SK-N-SH (cell line): ENCODE measurements at regions not wholly inside any gene's neighbourhood (a gene's known extent, or its start where the extent isn't known, plus 50 kb on each side); places are given as distances from the start of the nearest gene placed in this dataset.

Experiments
- CTCF ChIA-PET: fragments of 300-600, 350-600 bp; formaldehyde crosslinking; extraction: SDS; loops from one replicate; lab custom pipeline; 2021; lab: Yijun Ruan, JAX
- POLR2A ChIA-PET: fragments of 350-600 bp; sonication (Branson Sonifier 250); formaldehyde crosslinking; extraction: SDS; loops from one replicate; lab custom pipeline; 2020; ENCODE audit warnings: antibody characterized with exemption, inconsistent platforms; lab: Yijun Ruan, JAX
- DNase-seq: peaks from one replicate; pipeline ENCODE4 v3.0.0; 2012
- H2AFZ ChIP-seq: fragments of 200-600 bp; sonication (generic); 2 replicates; pipeline ENCODE4 v1.8.1; 2016; ENCODE audit warnings: antibody characterized with exemption, mild to moderate bottlenecking, low read depth
- H3F3A ChIP-seq: fragments of 200-600 bp; sonication (generic); replicated peaks from 2 replicates; pipeline ENCODE3; 2016; ENCODE audit warnings: antibody characterized with exemption, mild to moderate bottlenecking; ENCODE audit not compliant: insufficient read depth
- H3K27ac ChIP-seq, 2 experiments: fragments of 200-500 bp in 1 of 2; fragments of 200-600 bp in 1 of 2; sonication (Bioruptor generic) in 1 of 2; sonication (generic), shearing (Covaris generic) in 1 of 2; 2 replicates each; pipeline versions ENCODE4 v1.5.1 to v1.6.1; 2014 to 2016; ENCODE audit warnings: low read depth in 2 of 2, inconsistent platforms in 1 of 2, low read length in 1 of 2, mild to moderate bottlenecking in 1 of 2, mixed read lengths in 1 of 2
- H3K27me3 ChIP-seq: fragments of 200-600 bp; sonication (generic), shearing (Covaris generic); 2 replicates; pipeline ENCODE4 v1.6.1; 2016; ENCODE audit warnings: mixed run types; ENCODE audit not compliant: insufficient read depth
- H3K36me3 ChIP-seq, 2 experiments: fragments of 200-500 bp in 1 of 2; fragments of 200-600 bp in 1 of 2; sonication (Bioruptor generic) in 1 of 2; sonication (generic) in 1 of 2; replicated peaks in 1 of 2; 2 replicates each; pipeline versions ENCODE3 to v1.5.1; 2014 to 2016; ENCODE audit warnings: low read length in 1 of 2, mild to moderate bottlenecking in 1 of 2; ENCODE audit not compliant: insufficient read depth in 2 of 2, control insufficient read depth in 1 of 2
- H3K4me1 ChIP-seq, 2 experiments: fragments of 200-500 bp in 1 of 2; fragments of 200-600 bp in 1 of 2; sonication (Bioruptor generic) in 1 of 2; sonication (generic), shearing (Covaris generic) in 1 of 2; 2 replicates each; pipeline versions ENCODE4 v1.5.1 to v1.6.1; 2014 to 2016; ENCODE audit warnings: low read depth in 1 of 2, low read length in 1 of 2, mixed run types in 1 of 2; ENCODE audit not compliant: insufficient read depth in 2 of 2, control insufficient read depth in 1 of 2
- H3K4me2 ChIP-seq: fragments of 200-600 bp; sonication (generic), shearing (Covaris generic); 2 replicates; pipeline ENCODE4 v1.6.1; 2017; ENCODE audit warnings: mixed run types
- H3K4me3 ChIP-seq, 2 experiments: fragments of 200-500 bp in 1 of 2; fragments of 200-600 bp in 1 of 2; sonication (Bioruptor generic) in 1 of 2; sonication (generic), shearing (Covaris generic) in 1 of 2; 2 replicates each; pipeline versions ENCODE4 v1.5.1 to v1.8.1; 2014 to 2016; ENCODE audit warnings: low read depth in 2 of 2, inconsistent platforms in 1 of 2, low read length in 1 of 2, mild to moderate bottlenecking in 1 of 2, mixed read lengths in 1 of 2, moderate library complexity in 1 of 2
- H3K79me2 ChIP-seq: fragments of 200-600 bp; sonication (generic); 2 replicates; pipeline ENCODE4 v1.8.1; 2017; ENCODE audit warnings: mild to moderate bottlenecking; ENCODE audit not compliant: insufficient read depth
- H3K9ac ChIP-seq: fragments of 200-600 bp; sonication (generic); 2 replicates; pipeline ENCODE4 v1.6.1; 2017; ENCODE audit warnings: mixed run types
- H3K9me2 ChIP-seq: fragments of 200-600 bp; sonication (generic); 2 replicates; pipeline ENCODE4 v1.6.1; 2017; ENCODE audit warnings: mixed run types
- H3K9me3 ChIP-seq: fragments of 200-600 bp; sonication (generic); 2 replicates; pipeline ENCODE4 v1.6.1; 2017; ENCODE audit warnings: mixed run types, mild to moderate bottlenecking, moderate library complexity
- H4K20me1 ChIP-seq: fragments of 200-600 bp; sonication (generic); 2 replicates; pipeline ENCODE4 v1.6.1; 2017; ENCODE audit warnings: mild to moderate bottlenecking, mixed run types; ENCODE audit not compliant: insufficient read depth
- ELF1 ChIP-seq: IDR thresholded peaks from 2 replicates; pipeline ENCODE4 v1.4.0; 2012
- EZH2phosphoT487 ChIP-seq: fragments of 200-600 bp; sonication (generic); IDR thresholded peaks from 2 replicates; pipeline ENCODE4 v1.6.1; 2017; ENCODE audit warnings: low read depth, mixed run types, mild to moderate bottlenecking, antibody characterized with exemption, moderate library complexity, borderline replicate concordance
- FOXM1 ChIP-seq: IDR thresholded peaks from 2 replicates; pipeline ENCODE4 v1.4.0; 2012; ENCODE audit warnings: low read depth, mild to moderate bottlenecking
- GABPA ChIP-seq: IDR thresholded peaks from 2 replicates; pipeline ENCODE4 v1.4.0; 2012; ENCODE audit warnings: low read depth, mild to moderate bottlenecking
- GATA2 ChIP-seq: sonication (generic); formaldehyde crosslinking; IDR thresholded peaks from 2 replicates; pipeline ENCODE4 v1.5.0; 2020; ENCODE audit warnings: mild to moderate bottlenecking, missing genetic modification reagents
- IRF3 ChIP-seq: fragments of 150-350 bp; IDR thresholded peaks from 2 replicates; pipeline ENCODE4 v1.6.1; 2016; ENCODE audit warnings: mild to moderate bottlenecking, low read depth, low read length
- JUND ChIP-seq: IDR thresholded peaks from 2 replicates; pipeline ENCODE4 v1.4.0; 2012
- MXI1 ChIP-seq: IDR thresholded peaks from 2 replicates; pipeline ENCODE4 v1.6.1; 2012; ENCODE audit warnings: mild to moderate bottlenecking, low read depth, low read length, improper control_type of control experiment
- NFIC ChIP-seq: IDR thresholded peaks from 2 replicates; pipeline ENCODE4 v1.4.0; 2012; ENCODE audit warnings: borderline replicate concordance
- RAD21 ChIP-seq: IDR thresholded peaks from 2 replicates; pipeline ENCODE4 v1.6.1; 2012; ENCODE audit warnings: mild to moderate bottlenecking, low read length
- RCOR1 ChIP-seq: fragments of 150-350 bp; IDR thresholded peaks from 2 replicates; pipeline ENCODE4 v1.6.1; 2017; ENCODE audit warnings: antibody characterized with exemption, low read length
- SIN3A ChIP-seq: IDR thresholded peaks from 2 replicates; pipeline ENCODE4 v1.6.1; 2012; ENCODE audit warnings: low read depth, mild to moderate bottlenecking, low read length, moderate library complexity, borderline replicate concordance
- YY1 ChIP-seq: IDR thresholded peaks from 2 replicates; pipeline ENCODE4 v1.4.0; 2012; ENCODE audit warnings: low read depth, mild to moderate bottlenecking
- WGBS: methylation state at CpG from one replicate; pipeline ENCODE4 v1.1.6; 2017; ENCODE audit warnings: low lambda C conversion rate; 5-methylcytosine and 5-hydroxymethylcytosine counted together
- TF ChIP-seq, protein P1 (sequence below): IDR thresholded peaks from 2 replicates; pipeline ENCODE4 v1.4.0; 2012; ENCODE audit warnings: low read depth, borderline replicate concordance
- TF ChIP-seq, protein P2 (sequence below): IDR thresholded peaks from 2 replicates; pipeline ENCODE4 v1.4.0; 2012; ENCODE audit warnings: low read depth
- TF ChIP-seq, protein P3 (sequence below): fragments of 200-600 bp; sonication (generic); IDR thresholded peaks from 2 replicates; pipeline ENCODE4 v1.6.1; 2017; ENCODE audit warnings: antibody characterized with exemption, mild to moderate bottlenecking, moderate library complexity

DNA sequence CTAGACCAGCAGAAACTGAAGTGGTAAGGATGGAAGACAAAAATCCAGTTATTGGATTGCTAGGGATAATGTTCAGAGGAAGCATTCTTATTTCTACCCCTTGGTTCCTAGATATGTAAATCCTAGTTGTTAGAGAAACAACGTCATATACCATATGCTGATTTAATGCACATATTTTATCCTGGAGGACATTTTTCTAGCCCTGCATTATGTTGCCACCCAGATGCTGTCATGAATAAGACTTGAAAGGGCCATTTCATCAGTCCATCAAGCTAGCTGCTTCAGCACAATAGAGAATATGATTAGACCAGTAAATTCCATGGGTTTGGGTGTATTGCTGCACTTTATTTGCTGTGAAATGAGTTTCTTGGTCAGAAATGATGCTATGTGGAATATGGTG is 1736.4 kb downstream of the MAT2B start (continued):
- no peak for TF ChIP-seq IRF3
- no peak for TF ChIP-seq EZH2phosphoT487
- TF ChIP-seq, protein P1, sequence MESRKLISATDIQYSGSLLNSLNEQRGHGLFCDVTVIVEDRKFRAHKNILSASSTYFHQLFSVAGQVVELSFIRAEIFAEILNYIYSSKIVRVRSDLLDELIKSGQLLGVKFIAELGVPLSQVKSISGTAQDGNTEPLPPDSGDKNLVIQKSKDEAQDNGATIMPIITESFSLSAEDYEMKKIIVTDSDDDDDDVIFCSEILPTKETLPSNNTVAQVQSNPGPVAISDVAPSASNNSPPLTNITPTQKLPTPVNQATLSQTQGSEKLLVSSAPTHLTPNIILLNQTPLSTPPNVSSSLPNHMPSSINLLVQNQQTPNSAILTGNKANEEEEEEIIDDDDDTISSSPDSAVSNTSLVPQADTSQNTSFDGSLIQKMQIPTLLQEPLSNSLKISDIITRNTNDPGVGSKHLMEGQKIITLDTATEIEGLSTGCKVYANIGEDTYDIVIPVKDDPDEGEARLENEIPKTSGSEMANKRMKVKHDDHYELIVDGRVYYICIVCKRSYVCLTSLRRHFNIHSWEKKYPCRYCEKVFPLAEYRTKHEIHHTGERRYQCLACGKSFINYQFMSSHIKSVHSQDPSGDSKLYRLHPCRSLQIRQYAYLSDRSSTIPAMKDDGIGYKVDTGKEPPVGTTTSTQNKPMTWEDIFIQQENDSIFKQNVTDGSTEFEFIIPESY = no peak
- no peak for TF ChIP-seq FOXM1
- TF ChIP-seq RCOR1 = no peak
- no peak for TF ChIP-seq GABPA
- TF ChIP-seq RAD21 = no peak
- TF ChIP-seq MXI1 = no peak
- TF ChIP-seq YY1 = no peak
- no peak for TF ChIP-seq SIN3A

DNA sequence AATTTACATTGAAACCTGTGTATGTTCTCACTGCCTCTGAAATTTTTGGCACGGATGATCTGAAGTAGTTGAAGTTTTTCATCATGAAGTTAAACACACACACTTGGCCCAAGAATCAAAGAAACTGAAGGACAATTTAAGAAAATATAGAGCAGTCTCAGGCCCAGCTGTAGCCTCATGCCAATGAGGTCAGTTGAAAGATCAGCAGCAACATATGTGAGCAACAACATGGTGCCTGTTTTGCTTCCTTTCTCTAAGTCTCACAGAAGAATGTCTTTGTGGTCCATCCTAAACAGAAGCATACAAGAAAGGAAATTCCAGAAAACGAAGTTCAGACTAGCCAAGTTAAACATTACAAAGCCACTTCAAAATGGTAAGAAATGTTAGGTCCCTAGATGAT is 1737.2 kb downstream of the MAT2B start:
- H3K9me2 ChIP-seq = no peaks in the 10 kb centered on the region
- POLR2A ChIA-PET = no interaction called here
- no peak for DNase-seq
- no peaks in the 10 kb centered on the region for H4K20me1 ChIP-seq
- WGBS = 27% methylated on average over 2 of the region's 2 CpGs
- TF ChIP-seq, protein P2, sequence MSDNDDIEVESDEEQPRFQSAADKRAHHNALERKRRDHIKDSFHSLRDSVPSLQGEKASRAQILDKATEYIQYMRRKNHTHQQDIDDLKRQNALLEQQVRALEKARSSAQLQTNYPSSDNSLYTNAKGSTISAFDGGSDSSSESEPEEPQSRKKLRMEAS = no peak
- TF ChIP-seq, protein P3, sequence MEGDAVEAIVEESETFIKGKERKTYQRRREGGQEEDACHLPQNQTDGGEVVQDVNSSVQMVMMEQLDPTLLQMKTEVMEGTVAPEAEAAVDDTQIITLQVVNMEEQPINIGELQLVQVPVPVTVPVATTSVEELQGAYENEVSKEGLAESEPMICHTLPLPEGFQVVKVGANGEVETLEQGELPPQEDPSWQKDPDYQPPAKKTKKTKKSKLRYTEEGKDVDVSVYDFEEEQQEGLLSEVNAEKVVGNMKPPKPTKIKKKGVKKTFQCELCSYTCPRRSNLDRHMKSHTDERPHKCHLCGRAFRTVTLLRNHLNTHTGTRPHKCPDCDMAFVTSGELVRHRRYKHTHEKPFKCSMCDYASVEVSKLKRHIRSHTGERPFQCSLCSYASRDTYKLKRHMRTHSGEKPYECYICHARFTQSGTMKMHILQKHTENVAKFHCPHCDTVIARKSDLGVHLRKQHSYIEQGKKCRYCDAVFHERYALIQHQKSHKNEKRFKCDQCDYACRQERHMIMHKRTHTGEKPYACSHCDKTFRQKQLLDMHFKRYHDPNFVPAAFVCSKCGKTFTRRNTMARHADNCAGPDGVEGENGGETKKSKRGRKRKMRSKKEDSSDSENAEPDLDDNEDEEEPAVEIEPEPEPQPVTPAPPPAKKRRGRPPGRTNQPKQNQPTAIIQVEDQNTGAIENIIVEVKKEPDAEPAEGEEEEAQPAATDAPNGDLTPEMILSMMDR = no peak
- TF ChIP-seq JUND (no peak), GATA2 (no peak), EZH2phosphoT487 (no peak), ELF1 (no peak), NFIC (no peak), FOXM1 (no peak), RCOR1 (no peak), MXI1 (no peak)
- no peak overlapping the region for H3K9ac ChIP-seq
- H3K36me3 ChIP-seq = no peaks in the 10 kb centered on the region
- H3K79me2 ChIP-seq = no peaks in the 10 kb centered on the region
- H3K4me3 ChIP-seq = no peak overlapping the region
- H3F3A ChIP-seq = no peaks in the 10 kb centered on the region
- H3K9me3 ChIP-seq = no peaks in the 10 kb centered on the region
- no peaks in the 10 kb centered on the region for H3K4me1 ChIP-seq
- H3K27ac ChIP-seq = no peak overlapping the region
- CTCF ChIA-PET = no interaction called here
- no peak overlapping the region for H3K4me2 ChIP-seq
- H2AFZ ChIP-seq = no peak overlapping the region
- no peaks in the 10 kb centered on the region for H3K27me3 ChIP-seq
